Ecto neural progenitor cell (in vitro differentiated cells): ENCODE measurements at regions not wholly inside any gene's neighbourhood (a gene's known extent, or its start where the extent isn't known, plus 50 kb on each side); places are given as distances from the start of the nearest gene placed in this dataset.

ENCODE experiments used
- DNase-seq: peaks from one replicate; pipeline ENCODE4 v3.0.0-alpha.2; 2018; ENCODE audit warnings: low spot score

GRCh38 chr12:13841358-13841757 lies 140.0 kb downstream of the GRIN2B start:
- DNase-seq, result no peak

GRCh38 chr12:13839365-13840336 lies 141.8 kb downstream of the GRIN2B start:
- DNase-seq, result no peak

GRCh38 chr12:13836099-13836498 lies 145.3 kb downstream of the GRIN2B start:
- no peak for DNase-seq

DNA sequence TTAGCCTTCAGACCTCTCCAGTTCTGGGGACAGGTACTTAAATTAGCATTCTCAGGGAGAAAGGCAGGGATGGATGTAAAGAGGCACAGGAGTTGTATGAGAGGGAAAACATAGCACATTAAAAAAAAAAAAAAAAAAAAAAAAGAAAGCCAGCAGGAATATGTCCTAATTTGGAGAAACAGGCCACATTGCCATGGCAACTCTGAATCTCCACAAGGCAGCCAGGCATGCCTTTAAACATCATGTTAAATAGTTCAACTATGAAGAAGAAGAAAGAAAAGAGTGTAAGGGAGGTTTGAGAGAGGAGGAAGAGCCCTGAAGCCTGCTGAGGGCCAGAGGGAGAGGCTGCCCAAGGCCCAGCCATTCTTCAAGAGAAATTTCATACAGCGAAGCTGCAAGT lies 145.8 kb downstream of the GRIN2B start:
- no peak for DNase-seq

DNA sequence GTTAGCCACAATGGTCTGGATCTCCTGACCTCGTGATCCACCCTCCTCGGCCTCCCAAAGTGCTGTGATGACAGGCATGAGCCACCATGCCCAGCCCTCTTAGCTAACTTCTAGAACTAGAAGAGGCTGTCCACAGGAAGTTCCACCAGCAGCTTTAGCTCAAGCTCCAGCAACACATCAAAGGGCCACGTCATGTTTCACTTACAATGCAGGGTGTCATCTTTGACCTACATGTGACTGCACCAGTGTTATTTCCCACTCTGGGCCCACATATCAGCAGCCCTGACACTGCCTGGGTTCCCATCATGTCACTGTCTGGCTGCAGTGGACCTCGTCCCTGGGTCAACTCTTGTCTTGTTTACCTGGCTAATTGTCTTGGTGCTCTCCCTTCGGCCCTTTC lies 147.2 kb downstream of the GRIN2B start:
- no peak for DNase-seq

DNA sequence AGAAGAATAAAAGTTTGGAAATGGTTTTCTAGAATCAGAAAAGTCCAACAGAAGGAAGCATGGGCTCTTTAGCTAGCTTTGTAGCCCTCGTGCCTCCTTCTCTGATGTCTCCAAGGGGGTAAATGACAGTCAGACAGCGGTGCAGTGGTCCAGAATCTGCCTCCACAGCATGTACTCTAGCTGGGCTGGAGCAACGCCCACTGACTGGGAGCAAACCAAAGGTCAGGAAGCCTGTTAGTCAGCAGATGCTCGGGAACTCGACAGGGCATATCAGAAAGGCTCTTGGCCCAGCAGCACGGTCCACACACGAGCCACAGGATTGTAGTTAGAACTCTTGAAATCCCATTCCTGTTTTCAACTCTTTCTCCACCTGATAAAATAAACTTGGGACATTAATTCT lies 164.3 kb downstream of the GRIN2B start:
- DNase-seq, result no peak

- DNase-seq, result peak; percentile 67
Measured at GRCh38 chr12:13816394-13816793, 165.0 kb downstream of the GRIN2B start.

DNA sequence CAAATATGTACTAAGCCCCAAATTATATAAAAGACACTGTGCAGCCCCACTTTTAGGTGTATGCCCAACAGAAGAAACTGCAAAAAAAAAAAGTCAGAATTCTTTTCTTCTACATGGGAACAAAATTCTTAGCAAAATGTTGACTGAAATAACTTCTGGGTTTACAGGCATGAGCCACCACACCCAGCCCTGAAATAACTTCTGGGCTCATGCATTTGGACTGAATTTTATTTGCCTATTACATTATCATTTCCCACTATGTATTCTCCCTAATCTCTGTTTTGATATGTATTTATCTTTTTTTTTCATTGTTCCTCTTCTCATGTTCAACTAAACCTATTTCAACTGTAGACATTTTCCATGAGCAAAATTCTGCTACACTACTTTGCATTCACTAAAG lies 169.2 kb downstream of the GRIN2B start:
- no peak for DNase-seq

DNA sequence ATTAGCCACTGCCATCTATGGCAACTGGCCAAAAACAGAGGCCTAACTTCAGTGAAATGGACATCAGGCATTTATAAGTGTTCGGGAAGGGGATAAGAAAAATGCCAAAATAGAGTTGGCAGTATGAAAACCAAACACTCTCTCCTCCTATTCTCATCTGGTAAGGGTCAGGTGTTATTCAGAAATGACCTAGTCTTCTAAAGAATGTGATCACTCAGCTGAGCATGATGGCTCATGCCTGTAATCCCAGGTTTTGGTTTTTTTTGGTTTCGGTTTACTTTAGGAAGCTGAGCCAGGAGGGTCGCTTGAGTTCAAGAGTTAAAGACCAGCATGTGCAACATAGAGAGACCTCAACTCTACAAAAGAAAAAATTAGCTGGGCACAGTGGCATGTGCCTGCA lies 170.3 kb downstream of the GRIN2B start:
- no peak for DNase-seq

DNA sequence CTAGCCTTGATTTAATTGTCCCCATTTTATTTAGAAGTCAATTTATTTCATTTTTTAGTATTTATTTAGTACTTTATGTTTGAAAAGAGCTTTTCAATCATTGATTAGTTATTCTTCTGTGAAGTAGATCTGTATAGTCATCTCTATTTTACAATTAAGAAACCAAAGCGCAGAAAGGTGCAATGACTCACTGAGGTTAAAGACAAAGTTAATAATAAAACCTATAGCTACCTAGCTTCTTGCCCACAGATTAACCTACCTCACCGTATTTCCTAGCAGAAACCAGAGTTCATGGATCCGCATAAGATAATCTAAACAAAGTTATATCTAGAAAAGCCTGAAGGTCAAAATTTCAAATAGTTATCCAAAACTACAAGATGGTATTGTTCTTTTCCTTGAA lies 176.4 kb downstream of the GRIN2B start:
- no peak for DNase-seq

- no peak for DNase-seq
Measured at GRCh38 chr12:13801543-13801942, 179.9 kb downstream of the GRIN2B start.

GRCh38 chr12:13799574-13799973 lies 181.8 kb downstream of the GRIN2B start:
- DNase-seq, result no peak

GRCh38 chr12:13798162-13798561 lies 183.2 kb downstream of the GRIN2B start:
- no peak for DNase-seq

GRCh38 chr12:13794706-13795105 lies 186.7 kb downstream of the GRIN2B start:
- DNase-seq, result no peak

GRCh38 chr12:13790317-13790716 lies 191.1 kb downstream of the GRIN2B start:
- no peak for DNase-seq

GRCh38 chr12:13788626-13789025 lies 192.8 kb downstream of the GRIN2B start:
- no peak for DNase-seq

- no peak for DNase-seq
Measured at GRCh38 chr12:13786646-13787045, 194.8 kb downstream of the GRIN2B start.

- DNase-seq, result no peak
Measured at GRCh38 chr12:13784504-13784903, 196.9 kb downstream of the GRIN2B start.

GRCh38 chr12:13780453-13780852 lies 200.9 kb downstream of the GRIN2B start:
- DNase-seq, result no peak

- DNase-seq, result no peak
Measured at GRCh38 chr12:13777374-13777773, 204.0 kb downstream of the GRIN2B start.

GRCh38 chr12:13772264-13772663 lies 209.1 kb downstream of the GRIN2B start:
- DNase-seq, result no peak

GRCh38 chr12:13770576-13770975 lies 210.8 kb downstream of the GRIN2B start:
- DNase-seq, result no peak

GRCh38 chr12:13769966-13770365 lies 211.4 kb downstream of the GRIN2B start:
- no peak for DNase-seq

DNA sequence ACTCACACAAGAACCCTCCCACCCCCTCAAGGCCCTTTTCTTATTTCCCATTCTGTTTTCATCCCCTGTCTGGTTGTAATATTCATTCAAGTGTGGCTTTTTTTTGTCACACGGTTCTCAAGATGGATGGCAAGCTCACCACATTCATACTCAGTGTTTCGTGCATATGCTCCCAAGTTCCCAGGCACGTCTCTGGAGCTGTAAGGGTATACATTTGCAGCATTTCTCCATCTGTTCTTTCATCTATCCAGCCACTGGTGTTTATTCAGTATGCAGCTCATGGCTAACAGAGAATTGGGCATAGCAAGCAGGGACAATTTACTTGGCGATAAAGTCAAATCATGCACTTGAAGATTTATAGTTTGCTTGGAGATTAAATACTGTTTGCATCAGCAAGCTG lies 212.1 kb downstream of the GRIN2B start:
- DNase-seq, result no peak
